ENCODE measurements at regions not wholly inside any gene's neighbourhood (a gene's known extent, or its start where the extent isn't known, plus 50 kb on each side); places are given as distances from the start of the nearest gene placed in this dataset.

DNA sequence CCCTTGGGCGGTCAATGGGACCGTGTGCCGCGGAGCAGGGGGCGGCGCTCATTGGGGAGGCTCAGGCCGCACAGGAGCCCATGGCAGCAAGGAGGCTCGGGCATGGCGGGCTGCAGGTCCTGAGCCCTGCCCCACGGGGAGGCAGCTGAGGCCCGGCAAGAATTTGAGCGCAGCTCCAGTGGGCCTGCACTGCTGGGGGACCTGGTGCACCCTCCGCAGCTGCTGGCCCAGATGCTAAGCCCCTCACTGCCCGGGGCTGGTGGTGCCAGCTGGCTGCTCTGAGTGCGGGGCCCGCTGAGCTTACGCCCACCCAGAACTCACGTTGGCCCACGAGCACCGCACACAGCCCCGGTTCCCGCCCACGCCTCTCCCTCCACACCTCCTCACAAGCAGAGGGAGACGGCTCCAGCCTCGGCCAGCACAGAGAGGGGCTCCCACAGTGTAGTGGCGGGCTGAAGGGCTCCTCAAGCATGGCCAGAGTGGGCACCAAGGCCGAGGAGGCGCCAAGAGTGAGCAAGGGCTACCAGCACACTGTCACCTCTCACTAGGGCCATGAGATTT, 141.1 kb upstream of the OR13F1 start:
- no peak for TF ChIP-seq CTCF (IDR thresholded peaks at IDR 0.05)
- TF ChIP-seq POLR2A (IDR thresholded peaks at IDR 0.05), result no peak

All from esophagus squamous epithelium (tissue), 4 donors.